ENCODE measurements at regions not wholly inside any gene's neighbourhood (a gene's known extent, or its start where the extent isn't known, plus 50 kb on each side); places are given as distances from the start of the nearest gene placed in this dataset.
"Not testable (repeated sequence)": the region's sequence is repeated elsewhere in the genome, so short reads cannot be mapped to it uniquely, and the experiment has no call there.

DNA sequence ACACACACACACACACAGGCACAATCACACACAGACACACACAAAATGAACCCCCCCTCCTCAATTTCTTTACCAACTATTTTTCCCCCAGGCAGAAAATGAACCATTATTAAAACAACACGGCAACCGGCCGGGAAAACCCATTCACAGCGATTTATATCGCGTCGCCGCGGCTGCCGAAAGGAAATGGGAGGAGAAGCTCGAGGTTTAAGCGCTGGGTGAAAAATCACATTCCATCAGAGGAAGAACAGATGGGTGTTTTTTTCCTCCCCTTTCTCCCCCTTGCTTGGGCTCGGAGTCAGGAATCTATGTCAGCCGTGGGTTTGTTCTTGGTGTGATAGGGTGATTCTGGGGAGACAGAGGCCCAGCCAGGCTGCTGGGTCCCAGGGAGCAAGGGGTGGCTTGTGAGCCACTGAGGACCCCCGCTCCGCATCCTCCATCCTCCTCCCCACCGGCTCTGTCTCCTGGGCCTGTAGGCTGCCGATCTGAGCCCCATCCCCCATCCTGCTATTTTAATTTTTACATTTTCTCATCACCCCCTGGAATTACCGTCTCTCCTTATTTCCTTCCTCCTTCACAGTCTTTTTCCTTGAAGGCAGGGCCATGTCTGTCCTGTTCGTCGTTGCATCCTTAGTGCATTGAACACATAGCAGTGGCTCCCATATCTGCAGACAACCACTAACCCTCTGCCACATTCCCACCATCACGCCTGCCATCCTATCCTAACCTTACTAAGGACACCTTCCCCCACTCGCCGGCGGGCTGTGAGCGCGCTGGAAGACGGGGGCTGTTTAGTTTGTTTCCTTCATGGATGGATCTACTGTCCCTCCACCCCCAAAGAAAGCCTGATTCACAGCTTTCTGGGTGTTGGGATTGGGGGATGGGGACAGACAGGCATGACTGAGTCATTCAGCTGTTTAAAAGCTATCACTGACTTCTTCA is 137.7 kb downstream of the CRLF3 start:
- DNase-seq (ENCODE audit: low spot score), result not testable (repeated sequence)

DNA sequence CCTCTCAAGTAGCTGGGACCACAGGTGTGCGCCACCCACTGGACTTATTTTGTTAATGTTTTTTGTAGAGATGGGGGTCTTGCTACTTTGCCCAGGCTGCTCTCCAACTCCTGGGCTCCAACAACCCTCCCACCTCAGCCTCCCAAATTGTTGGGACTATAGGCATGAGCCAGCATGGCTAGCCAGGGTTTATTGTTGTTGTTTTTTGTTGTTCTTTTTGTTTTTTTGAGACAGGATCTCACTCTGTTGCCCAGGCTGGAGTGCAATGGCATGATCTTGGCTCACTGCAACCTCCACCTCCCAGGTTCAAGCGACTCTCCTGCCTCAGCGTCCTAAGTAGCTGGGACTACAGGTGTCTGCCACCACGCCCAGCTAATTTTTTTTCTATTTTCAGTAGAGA is 142.2 kb downstream of the CRLF3 start:
- not testable (repeated sequence) for DNase-seq (ENCODE audit: low spot score)

DNA sequence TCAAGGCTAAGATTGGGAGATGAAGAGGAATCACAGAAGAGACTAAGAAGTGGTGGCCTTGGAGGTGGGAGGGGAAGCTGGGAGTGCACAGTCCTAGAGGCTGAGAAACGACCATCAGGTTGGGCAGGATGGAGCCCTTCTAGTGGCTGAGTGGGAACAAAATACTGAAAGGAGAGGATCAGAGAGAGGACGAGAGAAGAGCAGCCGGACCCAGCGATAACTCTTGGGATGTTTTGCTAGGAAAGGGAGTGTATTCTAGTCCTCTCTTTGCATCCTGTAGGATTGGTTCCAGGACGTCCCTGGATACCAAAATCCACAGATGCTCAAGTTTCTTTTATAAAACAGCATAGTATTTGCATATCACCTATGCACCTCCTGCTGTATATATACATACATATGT is 143.8 kb downstream of the CRLF3 start:
- not testable (repeated sequence) for DNase-seq (ENCODE audit: low spot score)

DNA sequence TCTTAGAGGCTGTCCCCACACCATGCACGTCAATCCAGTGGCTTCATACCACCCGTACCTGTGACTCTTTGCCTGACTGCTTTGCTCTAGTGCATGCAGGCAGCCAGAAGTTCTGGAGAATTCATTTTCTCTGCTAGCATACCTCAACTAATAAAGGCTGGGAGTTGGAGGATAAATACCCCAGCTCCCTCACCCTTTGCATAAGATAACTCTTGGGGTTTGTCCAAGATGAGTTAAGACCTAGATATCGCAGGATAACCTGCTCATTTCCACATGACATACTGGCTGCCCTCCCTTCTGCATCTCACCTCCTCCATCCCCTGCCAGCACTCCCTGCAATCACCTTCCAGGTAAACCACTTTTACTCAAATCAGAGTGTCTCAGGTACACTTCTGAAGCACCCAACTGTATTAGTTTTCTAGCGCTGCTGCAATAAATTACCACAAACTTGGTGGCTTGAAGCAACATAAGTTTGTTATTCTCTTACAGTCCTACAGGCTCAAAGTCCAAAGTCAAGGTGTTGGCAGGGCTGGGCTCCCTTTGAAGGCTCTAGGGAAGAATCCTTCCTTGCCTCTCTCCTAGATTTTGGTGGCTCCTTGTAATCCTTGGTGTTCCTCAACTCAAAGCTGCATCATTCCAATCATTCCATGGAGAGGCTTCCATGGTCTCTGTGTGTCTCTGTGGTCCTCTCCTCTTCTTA is 146.8 kb downstream of the CRLF3 start:
- DNase-seq (ENCODE audit: low spot score), result no peak

DNA sequence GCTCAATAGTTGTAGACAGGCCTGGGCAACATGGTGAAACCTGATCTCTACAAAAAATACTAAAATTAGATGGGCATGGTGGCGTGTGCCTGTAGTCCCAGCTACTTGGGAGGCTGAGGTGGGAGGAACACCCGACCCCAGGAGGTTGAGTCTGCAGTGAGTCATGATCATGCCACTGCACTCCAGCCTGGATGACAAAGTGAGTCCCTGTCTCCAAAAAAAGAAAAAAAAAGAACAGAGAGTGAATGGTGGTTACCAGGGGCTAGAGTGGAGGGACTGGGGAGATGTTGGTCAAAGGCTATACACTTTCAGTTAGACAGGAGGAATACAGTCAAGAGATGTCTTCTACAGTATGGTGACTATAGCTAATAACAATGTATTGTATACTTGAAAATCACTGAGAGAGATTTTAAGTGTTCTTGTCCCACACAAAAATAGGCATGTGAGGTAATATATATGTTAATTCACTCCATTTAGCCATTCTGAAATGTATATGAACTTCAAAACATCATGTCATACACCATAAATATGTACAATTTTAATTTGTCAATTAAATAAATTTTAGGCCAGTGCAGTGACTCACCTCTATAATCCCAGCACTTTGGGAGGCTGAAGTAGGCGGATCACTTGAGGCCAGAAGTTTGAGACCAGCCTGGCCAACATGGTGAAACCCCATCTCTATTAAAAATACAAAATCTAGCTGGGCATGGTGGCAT is 148.6 kb downstream of the CRLF3 start:
- DNase-seq (ENCODE audit: low spot score), result not testable (repeated sequence)

DNA sequence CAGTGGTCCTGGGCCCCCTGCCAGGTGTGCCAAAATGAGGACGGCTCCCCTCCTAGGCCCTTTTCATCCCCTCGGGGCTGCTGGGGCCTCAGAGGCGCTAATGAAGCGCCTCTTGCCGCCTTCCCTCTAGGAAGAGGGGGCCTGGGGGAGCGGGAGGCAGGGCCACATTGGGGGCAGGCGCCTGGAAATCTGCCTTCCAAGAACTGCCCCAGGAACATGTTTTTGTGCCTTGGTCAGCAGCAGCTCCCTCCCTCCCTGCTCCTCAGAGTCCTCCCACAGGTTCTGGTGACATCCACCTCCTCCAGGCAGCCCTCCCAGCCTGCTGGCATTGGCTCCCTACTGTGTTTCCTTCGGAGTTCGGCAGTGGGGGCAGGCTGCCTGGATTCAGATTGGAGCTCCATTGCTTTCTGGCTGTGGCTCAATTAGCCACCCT is 155.3 kb downstream of the CRLF3 start:
- not testable (repeated sequence) for DNase-seq (ENCODE audit: low spot score)

DNA sequence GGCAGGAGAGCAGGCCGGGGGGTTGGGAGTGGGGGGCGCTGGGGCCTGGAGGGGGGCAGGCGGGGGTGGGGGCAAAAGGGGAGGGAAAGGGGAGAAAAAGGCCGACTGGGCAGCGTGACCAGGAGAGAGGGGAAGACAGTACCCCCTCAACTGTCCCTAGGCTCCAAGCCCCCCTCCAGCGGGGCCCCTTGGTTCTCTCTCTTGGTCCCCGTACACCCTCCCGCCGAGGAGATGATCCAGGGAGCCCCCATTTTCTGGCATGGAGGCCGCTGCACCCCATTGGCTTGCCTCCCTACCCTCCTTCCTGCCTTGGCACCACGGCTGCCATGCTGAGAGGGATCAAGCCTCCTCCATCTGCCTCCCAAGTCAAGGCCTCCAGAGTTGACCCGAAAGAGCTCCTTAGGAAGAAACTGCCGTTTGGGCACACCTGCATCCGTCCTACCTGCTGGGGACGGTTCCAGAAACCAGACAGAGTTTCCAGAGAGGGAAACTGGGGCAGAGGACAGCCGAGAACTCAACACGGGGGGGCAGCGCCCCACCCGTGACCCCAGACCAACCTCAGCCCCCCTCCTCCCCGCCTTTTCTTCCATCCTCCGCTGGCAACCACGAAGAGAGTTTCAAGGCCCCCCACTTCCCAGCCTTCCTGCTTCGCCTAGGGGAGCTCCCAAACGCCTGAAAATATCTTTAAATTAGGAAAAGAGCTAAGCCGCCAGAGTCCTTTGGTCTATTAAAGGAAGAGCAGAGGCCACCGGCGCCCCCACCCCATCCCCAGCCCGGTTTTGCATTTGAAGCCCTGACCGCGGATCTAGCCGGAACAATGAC is 155.9 kb downstream of the CRLF3 start:
- not testable (repeated sequence) for DNase-seq (ENCODE audit: low spot score)

DNA sequence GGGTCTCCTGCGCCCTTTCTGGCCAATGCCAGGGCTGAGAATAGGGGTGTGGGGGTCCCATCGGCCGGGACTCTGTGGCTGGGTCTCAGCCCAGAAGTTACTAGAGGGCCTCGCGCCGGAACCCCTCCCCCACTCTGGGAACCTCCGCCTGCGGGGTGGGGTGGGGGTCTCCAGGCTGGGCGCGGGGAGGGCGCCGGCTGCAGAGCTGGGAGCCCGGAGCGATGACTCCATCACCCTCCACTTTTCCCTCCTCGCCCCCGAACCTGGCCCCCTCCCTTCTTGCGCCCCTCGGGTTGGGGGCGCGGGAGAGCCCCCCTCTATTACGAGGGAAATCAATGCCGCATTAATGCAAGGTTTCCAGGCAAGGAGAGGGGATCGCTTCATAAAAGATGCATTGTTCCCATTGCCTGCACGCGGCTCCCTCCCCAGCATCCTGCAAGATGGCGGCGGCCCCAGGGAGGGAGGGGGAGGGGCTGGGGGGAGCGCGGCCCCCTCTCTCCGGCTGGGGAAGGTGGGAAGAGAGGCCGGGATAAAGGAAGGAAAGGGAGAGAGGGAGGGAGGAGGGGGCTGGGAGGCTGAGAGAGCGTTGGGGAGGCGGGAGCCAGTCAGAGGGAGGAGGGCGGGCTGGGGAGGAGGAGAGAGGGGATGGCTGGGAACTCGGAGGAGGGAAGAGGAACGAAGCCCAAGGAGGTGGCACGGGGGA is 156.7 kb downstream of the CRLF3 start:
- DNase-seq (ENCODE audit: low spot score), result not testable (repeated sequence)

DNA sequence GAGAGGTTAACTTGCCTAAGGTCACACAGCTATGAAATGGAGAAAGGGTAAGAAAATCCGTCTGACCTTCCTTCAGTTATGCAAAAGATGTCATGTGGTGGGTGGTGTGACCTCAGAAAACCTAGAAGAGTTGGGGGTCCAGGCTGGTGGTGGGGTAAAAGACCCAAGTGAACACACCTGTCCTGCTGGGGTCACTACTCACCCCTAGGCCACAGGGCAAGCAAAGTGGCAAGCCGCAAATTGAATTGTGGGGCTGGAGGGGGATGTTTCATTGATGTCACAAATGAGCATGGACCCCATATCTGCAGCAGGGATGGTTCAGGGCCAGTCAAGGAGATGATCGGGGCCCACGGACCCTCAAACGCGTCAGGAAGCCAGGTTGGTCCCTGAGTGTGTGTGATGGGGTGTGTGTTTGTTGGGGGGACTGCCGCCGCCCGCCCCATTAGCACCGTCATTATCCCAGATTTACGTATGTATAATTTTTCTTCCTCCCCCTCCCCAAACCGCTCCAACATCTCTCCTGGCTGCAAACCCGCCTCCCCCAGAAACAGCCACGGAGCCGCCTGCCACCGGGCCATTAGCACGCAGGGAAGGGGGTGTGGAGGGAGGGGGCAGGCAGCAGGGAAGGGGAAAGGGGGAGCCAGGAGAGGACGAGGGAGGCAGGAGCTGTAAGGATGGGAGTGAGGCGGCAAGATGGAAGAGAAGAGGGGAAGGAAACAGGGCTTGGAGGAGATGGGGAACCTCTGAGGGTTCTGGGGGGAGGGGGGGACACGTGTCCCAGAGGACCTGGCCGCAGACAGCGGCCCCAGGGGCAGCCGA is 157.4 kb downstream of the CRLF3 start:
- not testable (repeated sequence) for DNase-seq (ENCODE audit: low spot score)

GRCh38 chr17:30663727-30664455 is 160.6 kb downstream of the CRLF3 start:
- not testable (repeated sequence) for DNase-seq (ENCODE audit: low spot score)

GRCh38 chr17:30657148-30657547 is 167.3 kb downstream of the CRLF3 start:
- not testable (repeated sequence) for DNase-seq (ENCODE audit: low spot score)

DNA sequence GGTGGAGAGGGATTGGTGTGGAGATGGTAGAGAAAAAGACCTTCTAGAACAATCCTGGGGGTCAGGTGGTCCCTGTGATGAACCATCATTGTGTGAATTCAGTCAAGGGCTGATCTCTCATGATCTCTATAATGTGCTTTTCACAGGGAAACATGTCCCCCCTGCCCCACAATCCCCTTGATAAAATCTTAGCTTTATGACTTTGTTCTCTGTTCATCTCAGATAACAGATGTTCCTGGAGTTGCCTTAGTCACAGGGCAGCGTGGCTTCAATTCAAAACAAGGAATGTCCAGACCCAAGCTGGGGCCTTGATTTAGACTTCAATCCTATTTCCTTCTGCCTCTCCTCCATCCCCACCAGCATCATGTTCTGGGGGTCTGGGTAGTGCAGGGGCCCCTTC is 171.5 kb downstream of the CRLF3 start:
- DNase-seq (ENCODE audit: low spot score), result not testable (repeated sequence)

DNA sequence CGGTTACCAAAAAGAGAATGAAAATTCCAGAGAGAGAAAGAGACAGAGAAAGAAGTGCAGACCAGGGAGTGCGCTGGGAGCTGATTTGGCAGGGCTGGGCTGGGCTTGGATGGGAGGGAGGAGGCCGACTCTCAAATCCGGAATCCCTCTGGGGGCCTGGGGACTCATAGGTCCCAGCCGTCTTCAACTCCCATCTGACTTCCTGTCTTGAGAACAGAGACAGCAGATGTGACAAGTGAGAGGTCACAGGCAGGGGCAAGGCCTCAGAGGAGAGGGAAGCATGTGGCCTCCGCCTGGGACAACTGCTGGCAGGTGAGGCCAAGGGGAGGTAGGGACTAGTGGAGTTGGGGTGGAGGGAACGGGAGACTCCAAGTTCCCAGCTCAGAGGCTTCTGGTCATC is 172.9 kb downstream of the GOSR1 start:
- not testable (repeated sequence) for DNase-seq (ENCODE audit: low spot score)

DNA sequence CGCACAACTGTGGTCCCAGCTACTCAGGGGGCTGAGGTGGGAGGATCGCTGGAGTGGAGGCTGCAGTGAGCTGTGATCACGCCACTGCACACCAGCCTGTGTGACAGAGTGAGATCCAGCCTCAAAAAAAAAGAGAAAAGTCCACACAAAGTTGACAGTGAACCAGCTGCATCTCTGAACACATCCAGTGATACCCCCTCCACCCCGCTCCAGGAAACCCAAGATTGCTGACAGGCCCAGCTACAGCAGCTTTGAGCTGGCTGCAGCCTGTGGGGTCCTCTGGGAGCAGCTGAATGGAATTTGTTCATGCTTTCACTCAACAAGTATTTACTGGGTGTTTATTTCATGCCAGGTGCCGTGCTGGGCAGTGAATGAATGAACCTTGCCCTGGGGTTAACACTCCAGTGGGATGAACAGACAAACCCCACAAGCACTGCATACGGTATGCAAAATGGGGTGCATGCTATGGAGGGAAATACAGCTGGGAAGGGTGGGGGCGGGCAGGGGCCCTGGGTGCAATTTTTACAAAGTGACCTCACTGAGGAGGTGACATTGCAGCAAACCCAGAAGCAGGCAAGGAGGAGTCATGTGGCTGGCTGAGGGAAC is 170.9 kb downstream of the GOSR1 start:
- DNase-seq (ENCODE audit: low spot score), result not testable (repeated sequence)

DNA sequence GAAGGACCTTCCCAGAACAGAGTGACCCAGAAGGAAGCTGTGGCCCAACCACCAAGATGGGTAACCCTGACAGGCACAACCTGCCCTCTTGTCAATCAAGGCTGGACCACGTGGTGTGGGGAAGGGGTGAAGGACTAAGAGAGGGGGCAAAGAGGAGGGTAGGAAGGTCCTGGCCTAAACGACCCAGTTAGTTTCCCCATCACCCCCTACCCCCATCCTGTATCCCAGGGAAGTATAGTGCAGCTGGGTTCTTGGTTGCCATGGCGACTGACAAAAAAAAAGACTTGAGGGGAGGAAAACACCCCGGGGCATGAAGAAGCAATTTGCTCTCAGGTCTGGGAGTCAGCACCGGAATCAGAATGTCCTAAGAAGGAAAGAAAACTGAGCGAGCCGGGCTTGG is 168.7 kb downstream of the GOSR1 start:
- not testable (repeated sequence) for DNase-seq (ENCODE audit: low spot score)

- DNase-seq (ENCODE audit: low spot score), result not testable (repeated sequence)
These were observed 167.5 kb downstream of the GOSR1 start for GRCh38 chr17:30644713-30645112.

DNA sequence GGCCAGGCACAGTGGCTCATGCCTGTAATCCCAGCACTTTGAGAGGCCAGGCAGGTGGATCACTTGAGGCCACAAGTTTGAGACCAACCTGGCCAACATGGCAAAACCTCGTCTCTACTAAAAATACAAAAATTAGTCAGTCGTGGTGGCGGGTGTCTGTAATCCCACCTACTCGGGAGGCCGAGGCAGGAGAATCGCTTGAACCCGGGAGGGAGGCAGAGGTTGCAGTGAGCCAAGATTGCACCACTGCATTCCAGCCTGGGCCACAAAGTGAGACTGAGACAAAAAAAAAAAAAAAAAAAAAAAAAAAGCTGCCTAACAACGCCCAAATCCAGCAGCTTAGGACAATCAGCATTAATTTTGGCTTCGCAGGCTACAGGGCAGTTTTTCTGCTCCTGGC is 167.1 kb downstream of the GOSR1 start:
- not testable (repeated sequence) for DNase-seq (ENCODE audit: low spot score)

DNA sequence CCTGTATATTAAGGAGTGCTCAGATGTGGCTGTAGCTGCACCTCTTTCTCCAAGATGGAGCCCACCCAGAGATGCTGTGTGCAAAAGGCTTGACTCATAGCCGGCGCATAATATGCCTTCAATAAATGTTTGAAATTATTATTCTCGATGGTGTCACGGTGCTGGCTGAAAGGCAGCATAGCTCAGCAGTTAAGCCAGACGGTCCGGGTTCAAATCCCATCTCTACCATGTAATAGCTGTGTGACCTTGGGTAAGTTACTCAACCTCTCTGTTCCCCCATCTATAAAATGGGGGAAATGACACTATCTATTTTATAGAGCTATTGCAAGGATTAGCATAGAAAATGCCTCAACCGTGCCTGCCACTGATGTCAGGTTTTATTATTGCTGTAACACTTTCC is 164.2 kb downstream of the GOSR1 start:
- DNase-seq (ENCODE audit: low spot score), result not testable (repeated sequence)
